ENCODE measurements at regions not wholly inside any gene's neighbourhood (a gene's known extent, or its start where the extent isn't known, plus 50 kb on each side); places are given as distances from the start of the nearest gene placed in this dataset.

- H2BK12ac ChIP-seq (ENCODE audit: low read length in 2 of 2) = no peak overlapping the region
- H2AFZ ChIP-seq (ENCODE audit: low read depth, low read length) = no peak overlapping the region
- H4K8ac ChIP-seq (ENCODE audit: low read length) = no peak overlapping the region
- no peaks in the 10 kb centered on the region for H3K36me3 ChIP-seq (ENCODE audit: control insufficient read depth in 1 of 2, insufficient read depth in 2 of 2, low read depth in 1 of 2, low read length in 2 of 2)
- DNase-seq = no peak
- no peak overlapping the region for H2BK120ac ChIP-seq (ENCODE audit: low read depth, low read length)
- no peak overlapping the region for H2AK5ac ChIP-seq (ENCODE audit: low read length, severe bottlenecking)
- H4K91ac ChIP-seq (ENCODE audit: low read length) = no peak overlapping the region
- no peak overlapping the region for H3K4me2 ChIP-seq (ENCODE audit: low read length, poor library complexity, severe bottlenecking)
- no peak overlapping the region for H3K27ac ChIP-seq (ENCODE audit: low read length, poor library complexity, severe bottlenecking)
- no peak overlapping the region for H3K18ac ChIP-seq (ENCODE audit: low read depth in 1 of 2, low read length in 2 of 2)
- H3K4ac ChIP-seq (ENCODE audit: low read depth in 1 of 2, low read length in 2 of 2) = no peak overlapping the region
- no peaks in the 10 kb centered on the region for H3K27me3 ChIP-seq (ENCODE audit: control insufficient read depth in 1 of 2, insufficient read depth in 1 of 2, low read length in 2 of 2)
- no peaks in the 10 kb centered on the region for H3K79me1 ChIP-seq (replicated peaks; ENCODE audit: low read length, poor library complexity, severe bottlenecking)
- no peak overlapping the region for H3K9ac ChIP-seq (ENCODE audit: low read length)
- H2BK5ac ChIP-seq (ENCODE audit: low read depth, low read length, poor library complexity, severe bottlenecking) = no peak overlapping the region
- H3K4me1 ChIP-seq (ENCODE audit: control insufficient read depth, insufficient read depth, low read depth, low read length) = peaks cover 6% of the 10 kb centered on the region
- no peaks in the 10 kb centered on the region for H3K9me3 ChIP-seq (ENCODE audit: control insufficient read depth, low read length)
- no peak overlapping the region for H2BK15ac ChIP-seq (ENCODE audit: low read depth, poor library complexity, severe bottlenecking)
- WGBS = 92% methylated on average over 2 of the region's 2 CpGs
- no peak overlapping the region for H3K4me3 ChIP-seq (ENCODE audit: insufficient read depth in 1 of 2, low read depth in 1 of 2, low read length in 2 of 2)
- H3K23ac ChIP-seq (ENCODE audit: low read length in 2 of 2) = no peak overlapping the region
- H3K14ac ChIP-seq (ENCODE audit: low read length in 2 of 2) = no peak overlapping the region
These were observed 589.8 kb downstream of the ETS1 start for GRCh38 chr11:127997594-127997993.

GRCh38 chr11:127996825-127997224, 590.5 kb downstream of the ETS1 start:
- Histone ChIP-seq H3K18ac (ENCODE audit: low read depth in 1 of 2, low read length in 2 of 2) (no peak overlapping the region), H3K4me2 (ENCODE audit: low read length, poor library complexity, severe bottlenecking) (no peak overlapping the region), H2BK5ac (ENCODE audit: low read depth, low read length, poor library complexity, severe bottlenecking) (no peak overlapping the region), H4K91ac (ENCODE audit: low read length) (no peak overlapping the region), H4K8ac (ENCODE audit: low read length) (no peak overlapping the region), H3K4me1 (ENCODE audit: control insufficient read depth, insufficient read depth, low read depth, low read length) (peaks cover 6% of the 10 kb centered on the region), H3K23ac (ENCODE audit: low read length in 2 of 2) (no peak overlapping the region), H3K27me3 (ENCODE audit: control insufficient read depth in 1 of 2, insufficient read depth in 1 of 2, low read length in 2 of 2) (no peaks in the 10 kb centered on the region), H2BK12ac (ENCODE audit: low read length in 2 of 2) (no peak overlapping the region), H3K14ac (ENCODE audit: low read length in 2 of 2) (no peak overlapping the region), H3K36me3 (ENCODE audit: control insufficient read depth in 1 of 2, insufficient read depth in 2 of 2, low read depth in 1 of 2, low read length in 2 of 2) (no peaks in the 10 kb centered on the region), H2BK120ac (ENCODE audit: low read depth, low read length) (no peak overlapping the region), H3K4ac (ENCODE audit: low read depth in 1 of 2, low read length in 2 of 2) (no peak overlapping the region), H3K9ac (ENCODE audit: low read length) (no peak overlapping the region), H3K79me1 (replicated peaks; ENCODE audit: low read length, poor library complexity, severe bottlenecking) (no peaks in the 10 kb centered on the region), H3K27ac (ENCODE audit: low read length, poor library complexity, severe bottlenecking) (peak overlapping the region; percentile 71), H2BK15ac (ENCODE audit: low read depth, poor library complexity, severe bottlenecking) (no peak overlapping the region), H2AK5ac (ENCODE audit: low read length, severe bottlenecking) (no peak overlapping the region), H3K4me3 (ENCODE audit: insufficient read depth in 1 of 2, low read depth in 1 of 2, low read length in 2 of 2) (no peak overlapping the region), H3K9me3 (ENCODE audit: control insufficient read depth, low read length) (no peaks in the 10 kb centered on the region), H2AFZ (ENCODE audit: low read depth, low read length) (no peak overlapping the region)
- WGBS = no CpG with 5 or more reads among the region's 5 CpGs
- peak; percentile 6 for DNase-seq

- H4K91ac ChIP-seq (ENCODE audit: low read length) = no peak overlapping the region
- no peak overlapping the region for H3K4me3 ChIP-seq (ENCODE audit: insufficient read depth in 1 of 2, low read depth in 1 of 2, low read length in 2 of 2)
- no peak overlapping the region for H2BK120ac ChIP-seq (ENCODE audit: low read depth, low read length)
- no peaks in the 10 kb centered on the region for H3K9me3 ChIP-seq (ENCODE audit: control insufficient read depth, low read length)
- H2AK5ac ChIP-seq (ENCODE audit: low read length, severe bottlenecking) = no peak overlapping the region
- H2BK15ac ChIP-seq (ENCODE audit: low read depth, poor library complexity, severe bottlenecking) = no peak overlapping the region
- peaks cover 6% of the 10 kb centered on the region for H3K4me1 ChIP-seq (ENCODE audit: control insufficient read depth, insufficient read depth, low read depth, low read length)
- H3K36me3 ChIP-seq (ENCODE audit: control insufficient read depth in 1 of 2, insufficient read depth in 2 of 2, low read depth in 1 of 2, low read length in 2 of 2) = no peaks in the 10 kb centered on the region
- H3K79me1 ChIP-seq (replicated peaks; ENCODE audit: low read length, poor library complexity, severe bottlenecking) = no peaks in the 10 kb centered on the region
- H3K27ac ChIP-seq (ENCODE audit: low read length, poor library complexity, severe bottlenecking) = peak overlapping the region; percentile 71
- H3K4me2 ChIP-seq (ENCODE audit: low read length, poor library complexity, severe bottlenecking) = no peak overlapping the region
- no peak overlapping the region for H3K23ac ChIP-seq (ENCODE audit: low read length in 2 of 2)
- no peak for DNase-seq
- H3K18ac ChIP-seq (ENCODE audit: low read depth in 1 of 2, low read length in 2 of 2) = no peak overlapping the region
- no peak overlapping the region for H2BK5ac ChIP-seq (ENCODE audit: low read depth, low read length, poor library complexity, severe bottlenecking)
- no peak overlapping the region for H4K8ac ChIP-seq (ENCODE audit: low read length)
- no peaks in the 10 kb centered on the region for H3K27me3 ChIP-seq (ENCODE audit: control insufficient read depth in 1 of 2, insufficient read depth in 1 of 2, low read length in 2 of 2)
- no peak overlapping the region for H3K9ac ChIP-seq (ENCODE audit: low read length)
- no peak overlapping the region for H2AFZ ChIP-seq (ENCODE audit: low read depth, low read length)
- no peak overlapping the region for H3K14ac ChIP-seq (ENCODE audit: low read length in 2 of 2)
- WGBS = 93% methylated on average over 3 of the region's 3 CpGs
- H2BK12ac ChIP-seq (ENCODE audit: low read length in 2 of 2) = no peak overlapping the region
- no peak overlapping the region for H3K4ac ChIP-seq (ENCODE audit: low read depth in 1 of 2, low read length in 2 of 2)
These were observed 591.4 kb downstream of the ETS1 start for GRCh38 chr11:127995921-127996320.

GRCh38 chr11:127994736-127995135, 592.6 kb downstream of the ETS1 start:
- H4K8ac ChIP-seq (ENCODE audit: low read length) = no peak overlapping the region
- no peak overlapping the region for H3K4me2 ChIP-seq (ENCODE audit: low read length, poor library complexity, severe bottlenecking)
- H4K91ac ChIP-seq (ENCODE audit: low read length) = no peak overlapping the region
- H3K4me1 ChIP-seq (ENCODE audit: control insufficient read depth, insufficient read depth, low read depth, low read length) = peaks cover 6% of the 10 kb centered on the region
- no peak overlapping the region for H3K14ac ChIP-seq (ENCODE audit: low read length in 2 of 2)
- no peak overlapping the region for H3K4ac ChIP-seq (ENCODE audit: low read depth in 1 of 2, low read length in 2 of 2)
- no peak overlapping the region for H2AFZ ChIP-seq (ENCODE audit: low read depth, low read length)
- DNase-seq = no peak
- 40% methylated on average over 3 of the region's 4 CpGs for WGBS
- H2BK5ac ChIP-seq (ENCODE audit: low read depth, low read length, poor library complexity, severe bottlenecking) = no peak overlapping the region
- H2BK120ac ChIP-seq (ENCODE audit: low read depth, low read length) = no peak overlapping the region
- H3K4me3 ChIP-seq (ENCODE audit: insufficient read depth in 1 of 2, low read depth in 1 of 2, low read length in 2 of 2) = no peak overlapping the region
- H3K23ac ChIP-seq (ENCODE audit: low read length in 2 of 2) = no peak overlapping the region
- H2BK12ac ChIP-seq (ENCODE audit: low read length in 2 of 2) = no peak overlapping the region
- no peaks in the 10 kb centered on the region for H3K27me3 ChIP-seq (ENCODE audit: control insufficient read depth in 1 of 2, insufficient read depth in 1 of 2, low read length in 2 of 2)
- no peak overlapping the region for H2AK5ac ChIP-seq (ENCODE audit: low read length, severe bottlenecking)
- H3K79me1 ChIP-seq (replicated peaks; ENCODE audit: low read length, poor library complexity, severe bottlenecking) = no peaks in the 10 kb centered on the region
- H3K9me3 ChIP-seq (ENCODE audit: control insufficient read depth, low read length) = no peaks in the 10 kb centered on the region
- H3K27ac ChIP-seq (ENCODE audit: low read length, poor library complexity, severe bottlenecking) = peak overlapping the region; percentile 81
- no peak overlapping the region for H3K9ac ChIP-seq (ENCODE audit: low read length)
- H3K18ac ChIP-seq (ENCODE audit: low read depth in 1 of 2, low read length in 2 of 2) = no peak overlapping the region
- H3K36me3 ChIP-seq (ENCODE audit: control insufficient read depth in 1 of 2, insufficient read depth in 2 of 2, low read depth in 1 of 2, low read length in 2 of 2) = no peaks in the 10 kb centered on the region
- no peak overlapping the region for H2BK15ac ChIP-seq (ENCODE audit: low read depth, poor library complexity, severe bottlenecking)

Measured in mesenchymal stem cell (in vitro differentiated cells and primary cell).